ENCODE measurements at regions not wholly inside any gene's neighbourhood (a gene's known extent, or its start where the extent isn't known, plus 50 kb on each side); places are given as distances from the start of the nearest gene placed in this dataset.
"Not testable (repeated sequence)": the region's sequence is repeated elsewhere in the genome, so short reads cannot be mapped to it uniquely, and the experiment has no call there.

DNA sequence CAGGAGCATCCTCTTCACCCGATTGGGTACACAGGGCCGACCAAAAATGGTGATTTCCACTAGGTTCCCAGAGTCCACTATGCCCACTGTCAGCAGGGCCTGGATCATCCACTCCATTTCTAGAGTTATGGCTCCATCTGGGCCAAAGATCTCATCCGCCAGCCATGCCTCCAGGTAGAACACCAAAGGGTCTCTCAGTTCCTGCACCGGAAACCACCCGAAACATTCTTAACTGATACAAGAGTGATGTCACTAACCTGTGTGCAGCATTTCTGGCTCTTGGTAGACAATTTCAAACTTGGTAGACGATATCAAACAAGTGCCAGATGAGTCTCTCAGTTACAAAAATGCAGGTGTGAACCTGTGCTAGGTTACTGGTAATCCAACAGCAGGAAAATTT, 306.1 kb downstream of the BCOR start:
- in situ Hi-C loops (cut with HindIII; ENCODE audit: low sequenced_read_pairs) = no loop called here
- TF ChIP-seq, protein P1, sequence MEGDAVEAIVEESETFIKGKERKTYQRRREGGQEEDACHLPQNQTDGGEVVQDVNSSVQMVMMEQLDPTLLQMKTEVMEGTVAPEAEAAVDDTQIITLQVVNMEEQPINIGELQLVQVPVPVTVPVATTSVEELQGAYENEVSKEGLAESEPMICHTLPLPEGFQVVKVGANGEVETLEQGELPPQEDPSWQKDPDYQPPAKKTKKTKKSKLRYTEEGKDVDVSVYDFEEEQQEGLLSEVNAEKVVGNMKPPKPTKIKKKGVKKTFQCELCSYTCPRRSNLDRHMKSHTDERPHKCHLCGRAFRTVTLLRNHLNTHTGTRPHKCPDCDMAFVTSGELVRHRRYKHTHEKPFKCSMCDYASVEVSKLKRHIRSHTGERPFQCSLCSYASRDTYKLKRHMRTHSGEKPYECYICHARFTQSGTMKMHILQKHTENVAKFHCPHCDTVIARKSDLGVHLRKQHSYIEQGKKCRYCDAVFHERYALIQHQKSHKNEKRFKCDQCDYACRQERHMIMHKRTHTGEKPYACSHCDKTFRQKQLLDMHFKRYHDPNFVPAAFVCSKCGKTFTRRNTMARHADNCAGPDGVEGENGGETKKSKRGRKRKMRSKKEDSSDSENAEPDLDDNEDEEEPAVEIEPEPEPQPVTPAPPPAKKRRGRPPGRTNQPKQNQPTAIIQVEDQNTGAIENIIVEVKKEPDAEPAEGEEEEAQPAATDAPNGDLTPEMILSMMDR (IDR thresholded peaks at IDR 0.05; ENCODE audit: low read depth, low read length, missing control alignments) = no peak
- H3K4me3 ChIP-seq (ENCODE audit: low read depth, low read length) = no peak overlapping the region

DNA sequence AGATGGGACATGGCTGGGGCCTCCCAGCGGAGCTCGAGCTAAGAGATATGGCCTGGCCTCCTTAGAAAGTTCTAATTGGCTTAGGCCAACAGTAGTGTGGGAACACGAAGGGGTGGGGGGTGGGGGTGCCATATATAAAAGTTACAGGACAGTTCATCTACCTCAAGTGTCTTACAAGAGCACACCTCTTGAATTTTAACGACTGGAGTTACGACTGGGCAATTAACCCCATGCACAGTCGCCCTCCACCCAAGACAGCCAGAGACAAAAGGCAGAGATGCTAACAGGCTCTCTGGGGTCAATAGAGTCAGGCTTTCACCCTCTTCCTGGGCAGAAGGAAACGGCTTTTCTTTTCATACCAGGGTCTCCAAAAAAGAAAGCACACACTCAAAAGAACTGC, 302.2 kb downstream of the BCOR start:
- DNase-seq (ENCODE audit: low read depth) = no peak
- in situ Hi-C loops (cut with HindIII; ENCODE audit: low sequenced_read_pairs) = no loop called here
- TF ChIP-seq, protein P1 (IDR thresholded peaks at IDR 0.05; ENCODE audit: low read depth, low read length, missing control alignments) = no peak
- no peak overlapping the region for H3K4me3 ChIP-seq (ENCODE audit: low read depth, low read length)

More for the DNA sequence above, 306.1 kb downstream of the BCOR start:
- DNase-seq (ENCODE audit: low read depth) = no peak

DNA sequence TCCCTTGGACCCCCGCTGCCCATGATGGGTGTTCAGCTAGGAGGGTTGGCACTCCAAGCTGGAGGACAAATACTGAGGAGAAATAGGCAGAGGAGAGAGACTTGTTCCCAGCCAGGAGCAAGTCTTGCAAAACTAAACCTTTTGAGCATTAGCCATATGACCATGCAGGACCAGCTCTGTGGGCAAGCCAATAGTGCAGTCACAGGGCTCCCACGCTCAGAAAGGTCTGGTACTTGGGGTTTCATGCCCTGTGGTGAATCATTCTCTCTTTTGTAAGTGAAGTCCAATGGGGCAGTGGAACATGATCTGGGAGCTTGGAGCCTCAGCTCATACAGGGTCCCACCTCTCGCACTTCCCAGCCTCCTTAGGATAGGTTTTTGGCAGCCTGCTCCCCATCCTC, 300.9 kb downstream of the BCOR start:
- no peak for DNase-seq (ENCODE audit: low read depth)
- TF ChIP-seq, protein P1 (IDR thresholded peaks at IDR 0.05; ENCODE audit: low read depth, low read length, missing control alignments) = no peak
- no peak overlapping the region for H3K4me3 ChIP-seq (ENCODE audit: low read depth, low read length)
- in situ Hi-C loops (cut with HindIII; ENCODE audit: low sequenced_read_pairs) = no loop called here

DNA sequence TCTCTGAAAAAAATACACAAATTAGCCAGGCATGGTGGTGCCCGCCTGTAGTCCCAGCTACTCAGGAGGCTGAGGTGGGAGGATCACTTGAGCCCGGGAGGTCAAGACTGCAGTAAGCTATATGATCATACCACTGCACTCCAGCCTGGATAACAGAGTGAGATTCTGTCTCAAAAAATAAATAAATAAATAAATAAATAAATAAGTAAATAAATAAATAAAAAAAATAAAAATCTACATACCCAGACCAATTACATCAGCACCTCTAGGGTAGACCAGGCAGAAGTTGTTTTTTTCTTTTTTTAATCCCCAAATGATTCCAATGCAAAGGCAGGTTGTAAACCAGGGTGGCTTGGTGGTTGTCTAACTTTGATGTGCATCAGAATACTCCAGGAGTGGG, 299.3 kb downstream of the BCOR start:
- in situ Hi-C loops (cut with HindIII; ENCODE audit: low sequenced_read_pairs); DNase-seq (ENCODE audit: low read depth); H3K4me3 ChIP-seq (ENCODE audit: low read depth, low read length): not testable (repeated sequence)

DNA sequence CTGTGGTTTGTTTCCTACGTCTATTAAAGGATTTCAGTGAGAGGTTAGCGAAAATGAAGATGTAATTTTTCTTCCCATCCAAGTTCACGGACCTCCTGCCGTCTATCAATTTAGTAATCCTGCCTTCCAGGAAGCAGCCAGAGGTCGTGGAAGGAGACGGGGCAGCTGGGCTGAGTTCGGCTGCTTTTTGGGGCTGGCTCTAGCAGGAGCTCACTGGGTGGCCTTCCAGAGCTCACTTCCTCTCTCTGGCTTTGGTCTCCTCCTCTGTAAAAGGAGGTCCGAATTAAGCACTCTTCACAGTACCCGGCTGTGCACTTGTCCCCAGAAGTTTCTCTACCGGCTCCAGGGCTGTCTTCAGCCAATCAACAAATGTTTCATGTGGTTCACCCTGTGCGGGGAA, 295.4 kb downstream of the BCOR start:
- no peak overlapping the region for H3K4me3 ChIP-seq (ENCODE audit: low read depth, low read length)
- TF ChIP-seq, protein P1 (IDR thresholded peaks at IDR 0.05; ENCODE audit: low read depth, low read length, missing control alignments) = no peak
- DNase-seq (ENCODE audit: low read depth) = no peak
- in situ Hi-C loops (cut with HindIII; ENCODE audit: low sequenced_read_pairs) = no loop called here

DNA sequence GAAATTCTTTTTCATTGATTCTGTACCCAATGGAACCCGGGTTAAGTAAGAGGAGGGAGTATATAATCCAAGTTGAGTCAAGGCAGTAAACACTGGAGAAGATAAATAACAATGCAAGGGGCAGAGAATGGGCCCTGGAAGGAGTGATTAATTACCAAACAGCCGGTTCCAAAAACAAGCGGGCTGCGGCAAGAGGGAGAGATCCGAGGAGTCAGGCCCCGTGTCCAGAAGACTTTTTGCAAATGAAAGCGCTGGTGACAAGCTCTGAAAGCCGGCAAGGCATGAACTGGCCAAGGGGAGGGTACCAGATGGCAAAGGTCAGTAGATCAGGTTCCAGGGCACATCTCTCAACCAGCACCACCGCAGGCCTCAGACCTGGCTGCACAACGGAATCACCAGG, 294.9 kb downstream of the BCOR start:
- in situ Hi-C loops (cut with HindIII; ENCODE audit: low sequenced_read_pairs) = no loop called here
- no peak for DNase-seq (ENCODE audit: low read depth)
- H3K4me3 ChIP-seq (ENCODE audit: low read depth, low read length) = no peak overlapping the region
- TF ChIP-seq, protein P1 (IDR thresholded peaks at IDR 0.05; ENCODE audit: low read depth, low read length, missing control alignments) = no peak

DNA sequence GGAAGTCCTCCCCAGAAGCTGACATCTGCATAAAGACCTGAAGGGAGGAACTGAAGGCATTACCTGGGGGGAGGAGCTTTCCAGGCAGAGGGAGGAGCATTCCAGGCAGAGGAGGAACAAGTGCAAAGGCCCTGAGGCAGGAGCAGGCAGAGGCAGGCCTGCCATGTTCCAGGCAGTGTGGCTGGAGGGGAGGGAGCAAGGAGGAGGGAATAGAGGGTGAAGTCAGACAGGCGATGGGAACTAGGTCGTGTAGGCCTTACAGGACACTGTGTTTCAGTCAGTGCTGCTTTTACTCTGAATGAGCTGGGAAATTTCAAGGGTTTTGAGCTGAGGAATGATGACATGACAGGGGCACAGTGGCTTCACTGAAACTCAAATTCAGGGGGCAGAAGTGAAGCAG, 292.7 kb downstream of the BCOR start:
- no peak for DNase-seq (ENCODE audit: low read depth)
- TF ChIP-seq, protein P1 (IDR thresholded peaks at IDR 0.05; ENCODE audit: low read depth, low read length, missing control alignments) = no peak
- no peak overlapping the region for H3K4me3 ChIP-seq (ENCODE audit: low read depth, low read length)
- in situ Hi-C loops (cut with HindIII; ENCODE audit: low sequenced_read_pairs) = no loop called here
